Right ventricle myocardium superior (tissue), 1 donor: ENCODE measurements at regions not wholly inside any gene's neighbourhood (a gene's known extent, or its start where the extent isn't known, plus 50 kb on each side); places are given as distances from the start of the nearest gene placed in this dataset.
"Not testable (repeated sequence)": the region's sequence is repeated elsewhere in the genome, so short reads cannot be mapped to it uniquely, and the experiment has no call there.

ENCODE experiments used
- ATAC-seq: fragments of 200-7000 bp; cut with Tn5 transposase; one replicate; pipeline ENCODE4 v1.9.1; 2020; ENCODE audit warnings: mild to moderate bottlenecking; ENCODE audit not compliant: poor library complexity
- DNase-seq: peaks from one replicate; pipeline ENCODE4 v3.0.0-alpha.2; 2020
- intact Hi-C: fragments of 100-400 bp; cut with DNase I; formaldehyde crosslinking; loops from one replicate; pipeline ENCODE4 v1.11.2; 2022
- donor health status: DM: no; HTN: yes; CAD: no; lungs with severe emphysema.

DNA sequence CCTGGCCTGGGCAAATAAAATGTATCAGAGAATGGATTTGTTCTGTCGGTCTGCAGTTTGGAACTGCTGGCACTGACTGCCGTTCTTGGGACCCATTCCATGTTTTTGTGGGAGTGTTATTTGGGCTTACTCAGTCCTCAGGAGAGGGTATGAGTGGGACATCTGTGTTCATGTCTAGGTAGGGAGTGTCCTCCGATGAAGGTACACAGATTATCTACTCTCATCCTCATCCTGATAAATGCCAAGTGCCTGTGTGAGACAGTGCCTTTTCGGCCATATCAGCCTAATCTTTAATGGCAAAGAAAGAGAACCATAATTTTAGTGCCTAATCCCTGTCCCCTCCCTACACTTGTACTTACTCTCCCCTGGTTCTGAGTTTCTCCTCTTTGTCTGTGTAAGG is 409.4 kb downstream of the REEP3 start:
- ATAC-seq (no peak), DNase-seq (no peak)
- intact Hi-C loops, result no loop called here

DNA sequence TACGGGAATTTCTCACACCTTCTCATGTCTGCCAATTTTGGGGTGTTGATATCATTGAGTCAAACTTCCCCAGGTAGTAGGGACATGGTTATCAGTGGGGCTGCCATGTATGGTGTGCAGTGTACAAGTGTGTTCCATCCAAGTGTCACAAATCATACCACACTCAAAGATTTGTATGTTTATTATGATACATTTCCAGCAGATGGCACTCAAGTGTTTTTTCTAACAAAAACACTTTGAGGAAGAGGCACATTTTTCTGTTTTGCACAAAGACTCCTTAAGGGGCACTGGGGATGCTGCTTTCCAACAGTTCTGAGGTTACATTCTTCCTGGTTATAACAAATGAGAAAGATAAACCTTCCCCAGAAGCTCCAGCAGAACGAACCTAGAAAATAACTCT is 414.5 kb downstream of the REEP3 start:
- DNase-seq, result no peak
- intact Hi-C loops, result no loop called here
- ATAC-seq, result no peak

DNA sequence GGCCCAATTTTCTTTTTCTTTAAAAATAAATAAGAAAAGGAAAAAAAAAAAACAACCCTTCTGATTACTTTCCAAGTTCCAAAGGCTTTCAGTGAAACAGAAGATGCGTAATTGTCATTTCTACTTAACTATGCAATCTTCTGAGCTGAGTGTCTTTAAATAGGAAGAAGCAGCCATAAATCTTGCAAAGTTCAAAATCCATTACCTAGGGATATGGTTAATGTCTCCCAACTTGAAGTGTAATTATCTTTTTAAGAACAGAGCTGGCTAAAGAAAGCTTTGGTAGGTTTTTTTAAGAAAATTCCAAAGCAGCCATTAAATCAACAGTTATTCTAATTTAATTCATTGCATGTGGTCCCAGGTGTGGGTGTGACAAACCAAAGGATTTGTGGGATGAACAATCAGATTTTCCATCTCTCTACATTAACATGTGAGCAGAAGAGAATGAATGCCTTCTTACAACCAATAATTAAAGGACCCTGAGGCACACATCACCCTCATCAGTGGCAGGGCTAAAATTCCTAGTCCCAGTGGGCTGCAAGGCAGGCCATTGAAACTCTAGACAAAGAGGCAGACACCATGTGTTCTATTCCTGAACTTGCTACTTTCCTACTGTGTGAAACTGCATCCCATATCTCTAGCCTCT is 419.2 kb downstream of the REEP3 start:
- DNase-seq, result no peak
- intact Hi-C loops, result no loop called here
- ATAC-seq, result no peak

DNA sequence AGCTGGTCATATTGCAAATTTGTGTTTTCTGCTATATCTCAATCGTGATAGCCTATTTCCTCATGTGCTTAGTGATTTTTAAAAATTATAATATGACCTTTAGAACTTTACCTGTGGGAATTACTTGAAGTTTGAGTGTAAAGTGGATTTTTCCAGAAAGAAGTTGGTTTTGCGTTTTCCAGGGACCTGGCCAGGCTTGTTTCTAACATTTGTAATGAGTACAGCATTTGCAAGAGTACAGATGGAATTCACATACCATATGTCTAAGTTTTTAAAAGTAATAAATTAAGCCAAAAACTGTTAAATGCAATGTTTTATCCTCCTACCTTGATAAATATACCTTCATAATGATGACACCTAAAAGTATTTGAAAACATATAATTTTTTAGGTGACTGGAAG is 443.2 kb downstream of the REEP3 start:
- ATAC-seq (no peak), DNase-seq (no peak)
- intact Hi-C loops, result no loop called here

DNA sequence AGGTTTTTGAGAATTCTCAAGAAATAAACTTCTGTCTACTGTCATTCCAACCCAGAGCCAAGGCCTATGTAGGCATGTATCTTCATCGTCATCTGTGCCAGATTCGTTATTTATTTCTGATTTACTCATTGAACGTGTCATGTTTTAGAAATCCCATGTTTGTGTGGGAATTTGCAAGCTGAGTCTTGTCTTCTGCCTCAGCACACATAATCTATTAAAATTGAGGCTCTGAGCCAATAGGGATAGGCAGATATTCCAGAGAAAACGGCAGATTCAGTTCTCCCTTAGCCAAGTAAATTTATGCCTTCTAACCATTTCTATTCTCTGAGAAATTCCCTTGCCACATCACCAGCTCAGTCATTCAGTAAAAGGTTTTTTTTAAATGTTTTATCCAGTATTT is 444.6 kb downstream of the REEP3 start:
- DNase-seq (no peak), ATAC-seq (no peak)
- intact Hi-C loops, result no loop called here

DNA sequence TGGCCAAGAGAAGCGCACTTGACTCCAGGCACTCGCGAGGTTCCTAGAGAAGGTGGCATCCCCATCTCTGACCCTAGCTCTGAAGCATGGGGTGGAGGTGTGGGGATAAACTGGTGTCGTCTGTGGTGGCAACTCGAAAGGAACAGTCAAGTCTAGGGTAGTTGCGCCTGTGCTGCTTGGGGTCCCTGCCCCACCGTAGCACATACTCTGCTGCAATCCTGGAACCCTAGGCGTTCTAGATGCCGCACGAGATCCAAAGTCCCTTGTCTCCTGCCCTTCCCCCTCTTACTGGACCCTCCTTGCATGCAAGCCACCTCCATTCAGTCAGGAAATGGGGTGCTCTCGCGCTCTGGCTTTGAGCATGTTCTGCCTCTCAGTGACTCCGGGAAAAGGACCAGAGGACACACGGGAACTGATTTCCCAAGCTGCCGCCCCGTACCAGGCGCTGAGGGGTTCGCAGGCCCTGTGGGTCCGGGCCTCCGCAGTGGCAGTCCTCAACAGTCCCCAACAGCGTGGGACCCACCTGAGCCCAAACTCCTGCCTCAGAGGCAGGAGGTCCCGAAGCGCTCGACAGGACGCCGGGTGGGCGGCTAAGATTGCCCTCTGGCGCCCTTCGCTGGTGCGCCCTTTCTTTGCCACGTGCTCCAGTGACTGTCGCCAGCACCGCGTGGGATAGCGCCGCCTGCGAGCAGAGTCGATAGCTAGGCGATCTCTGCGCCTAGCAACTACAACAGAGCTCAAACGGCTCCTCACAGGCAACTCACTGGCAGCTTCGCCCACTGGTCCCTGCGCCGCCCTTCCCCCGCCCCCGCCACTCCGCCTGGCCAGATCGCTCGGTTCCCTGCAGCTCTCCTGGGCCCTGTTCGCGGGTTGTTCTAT is 452.0 kb downstream of the REEP3 start:
- no peak for ATAC-seq
- DNase-seq, result no peak
- intact Hi-C loops, result no loop called here

DNA sequence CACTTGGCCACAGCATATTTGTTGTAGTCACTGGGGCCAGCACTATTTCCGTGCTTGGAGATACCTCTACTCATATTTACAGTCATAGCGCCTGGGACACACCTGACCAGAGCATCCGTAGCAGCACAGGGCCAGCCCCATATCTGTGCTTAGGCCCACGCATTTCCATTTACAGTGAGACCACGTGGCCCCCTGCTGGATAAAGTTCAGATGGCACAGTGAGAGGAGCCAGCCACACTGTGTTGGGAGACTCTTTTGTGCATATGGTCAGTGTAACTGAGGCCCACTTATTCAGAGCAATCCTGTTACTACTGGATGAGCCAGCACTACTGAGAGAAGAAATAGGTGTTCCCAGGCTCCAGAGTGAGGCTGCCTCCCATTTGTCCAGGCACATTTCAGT is 455.3 kb downstream of the REEP3 start:
- intact Hi-C loops, result no loop called here
- peak; percentile 55 for ATAC-seq
- no peak for DNase-seq

DNA sequence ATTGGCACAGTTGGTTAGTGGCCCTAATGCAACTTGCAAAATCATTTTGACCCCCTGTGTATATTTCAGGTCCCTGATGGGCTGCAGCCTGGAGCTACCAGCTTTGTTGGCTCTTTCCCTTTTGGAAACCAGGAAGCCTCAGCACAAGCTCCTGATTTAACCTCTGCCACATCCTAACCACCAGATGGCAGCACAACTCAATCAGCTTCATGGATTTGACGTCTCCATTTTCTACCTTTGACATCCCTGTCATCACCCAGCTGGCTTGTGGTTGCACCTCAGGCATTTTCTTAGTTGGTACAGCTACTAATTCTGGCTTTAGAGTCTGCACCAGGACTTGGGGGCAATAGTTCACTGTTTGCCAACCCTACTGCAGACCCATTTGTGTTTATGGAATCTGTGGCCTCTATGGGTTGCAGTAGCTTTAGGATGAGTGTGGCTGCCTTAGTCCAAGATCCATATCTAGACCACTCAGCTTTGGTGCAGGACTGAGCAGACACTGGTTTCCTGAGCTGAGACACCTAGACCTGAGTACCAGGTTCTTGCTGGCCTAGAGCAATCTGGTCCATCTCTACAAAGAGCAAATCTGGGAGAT is 456.2 kb downstream of the REEP3 start:
- ATAC-seq (no peak), DNase-seq (no peak)
- intact Hi-C loops, result no loop called here

DNA sequence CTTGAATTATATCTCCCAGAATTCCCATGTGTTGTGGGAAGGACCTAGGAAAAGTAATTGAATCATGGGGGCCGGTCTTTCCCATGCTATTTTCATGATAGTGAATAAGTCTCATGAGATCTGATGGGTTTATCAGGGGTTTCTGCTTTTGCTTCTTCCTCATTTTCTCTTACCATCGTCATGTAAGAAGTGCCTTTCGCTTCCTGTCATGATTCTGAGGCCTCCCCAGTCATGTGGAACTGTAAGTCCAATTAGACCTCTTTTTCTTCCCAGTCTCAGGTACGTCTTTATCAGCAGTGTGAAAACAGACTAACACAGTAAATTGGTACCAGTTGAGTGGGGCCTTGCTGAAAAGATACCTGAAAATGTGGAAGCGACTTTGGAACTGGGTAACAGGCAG is 459.7 kb downstream of the REEP3 start:
- intact Hi-C loops, DNase-seq, ATAC-seq: not testable (repeated sequence)

DNA sequence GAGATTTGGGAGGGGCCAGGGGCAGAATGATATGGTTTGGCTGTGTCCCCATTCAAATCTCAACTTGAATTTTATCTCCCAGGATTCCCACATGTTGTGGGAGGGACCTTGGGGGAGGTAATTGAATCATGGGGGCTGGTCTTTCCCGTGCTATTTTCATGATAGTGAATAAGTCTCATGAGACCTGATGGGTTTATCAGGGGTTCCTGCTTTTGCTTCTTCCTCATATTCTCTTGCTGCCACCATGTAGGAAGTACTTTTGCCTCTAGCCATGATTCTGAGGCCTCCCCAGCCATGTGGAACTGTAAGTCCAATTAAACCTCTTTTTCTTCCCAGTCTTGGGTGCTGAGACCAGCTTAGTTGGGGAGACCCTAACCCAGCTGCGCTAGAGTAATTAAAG is 462.9 kb downstream of the REEP3 start:
- DNase-seq, intact Hi-C loops, ATAC-seq: not testable (repeated sequence)

DNA sequence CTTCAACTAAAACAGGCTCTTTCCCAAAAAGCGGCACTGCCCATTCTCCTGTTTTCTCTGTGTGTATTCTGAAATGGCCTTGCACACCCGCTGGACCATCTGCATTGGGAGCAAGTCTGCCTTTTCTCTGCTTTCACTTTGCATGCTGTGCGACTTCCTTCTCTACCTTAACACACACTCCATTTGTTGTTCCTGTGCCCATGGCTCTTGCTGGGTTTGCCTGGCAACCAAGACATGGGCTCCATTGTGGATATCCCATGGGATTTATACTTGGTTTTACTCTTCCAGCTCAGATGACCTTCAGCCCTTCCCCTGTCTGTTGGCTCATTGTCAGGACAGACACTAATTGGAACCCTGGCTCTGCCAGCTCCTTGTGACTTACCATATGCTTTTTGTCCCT is 465.3 kb downstream of the REEP3 start:
- ATAC-seq (no peak), DNase-seq (no peak)
- intact Hi-C loops, result no loop called here

DNA sequence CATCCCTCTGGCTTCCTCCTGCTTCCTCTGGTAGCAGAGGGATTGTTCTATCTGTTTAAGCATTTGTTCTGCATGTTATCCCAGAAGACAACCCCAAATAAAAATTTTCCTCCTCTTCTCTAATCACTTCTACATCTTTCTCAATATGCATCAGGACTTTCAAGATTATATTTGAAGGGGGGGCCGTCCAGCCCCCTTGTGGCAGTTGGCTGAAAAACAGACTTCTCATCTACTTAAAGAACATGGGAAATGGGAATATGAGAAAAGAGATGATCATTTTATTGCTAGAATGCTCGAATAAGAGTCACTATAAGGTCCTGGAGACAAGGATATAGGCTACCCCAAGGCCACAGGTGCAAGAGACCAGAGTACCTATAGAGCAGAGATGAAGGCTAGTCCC is 466.0 kb downstream of the REEP3 start:
- no peak for DNase-seq
- intact Hi-C loops, result no loop called here
- no peak for ATAC-seq

DNA sequence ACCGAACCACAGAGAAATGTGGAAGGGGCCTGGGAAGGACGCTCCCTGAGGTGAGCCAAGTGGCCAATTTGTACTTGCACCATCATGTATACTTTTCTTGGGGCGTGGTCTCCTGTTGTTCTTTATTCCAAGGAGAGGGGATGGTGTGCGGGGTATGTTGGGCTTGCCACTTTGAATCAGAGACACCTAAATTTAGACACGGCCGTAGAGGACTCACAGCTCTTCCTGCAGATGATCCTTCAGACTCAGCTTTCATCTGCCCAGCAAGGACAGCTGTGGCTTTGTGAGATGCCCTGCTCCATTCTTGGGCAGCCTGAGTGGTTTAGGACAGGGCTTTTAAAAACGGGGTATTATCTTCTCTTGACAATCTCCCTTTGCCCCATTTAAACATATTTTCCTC is 473.2 kb downstream of the REEP3 start:
- ATAC-seq (no peak), DNase-seq (no peak)
- intact Hi-C loops, result no loop called here

DNA sequence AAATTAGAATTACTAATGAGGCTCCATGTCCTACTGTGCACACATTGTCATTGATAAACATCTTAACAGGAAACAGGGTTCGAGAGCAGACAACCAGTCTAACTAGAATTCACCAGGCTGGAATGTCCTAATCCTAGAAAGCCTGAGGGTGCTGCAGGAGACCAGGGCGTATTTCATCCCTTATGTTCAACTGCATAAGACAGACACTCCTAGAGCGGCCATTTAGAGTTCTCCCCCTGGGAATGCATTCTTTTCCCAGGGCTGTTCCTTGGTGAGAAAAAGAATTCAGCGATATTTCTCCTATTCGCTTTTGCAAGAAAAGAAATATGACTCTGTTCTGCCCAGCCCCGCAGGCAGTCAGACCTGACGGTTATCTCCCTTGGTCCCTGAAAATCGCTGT is 486.0 kb downstream of the REEP3 start:
- DNase-seq, result no peak
- intact Hi-C loops, result no loop called here
- ATAC-seq, result no peak

DNA sequence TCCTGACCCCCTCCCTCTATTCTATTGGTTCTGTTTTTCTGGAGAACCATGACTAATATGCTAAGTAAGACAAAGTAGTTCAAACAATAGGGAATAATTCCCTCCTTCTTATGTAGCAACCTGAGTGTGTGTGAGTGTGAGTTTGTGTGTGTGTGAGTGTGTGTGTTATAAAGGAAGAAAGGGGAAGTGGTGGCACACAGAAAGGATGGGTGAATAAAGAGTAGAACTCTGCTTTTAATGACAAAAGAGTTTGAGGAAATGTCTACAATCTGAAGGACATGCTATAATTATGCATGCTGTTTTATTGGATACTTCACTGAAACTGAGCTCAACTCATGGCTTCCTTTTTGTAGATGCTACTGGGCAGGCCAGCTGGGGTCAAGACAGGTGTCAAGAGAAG is 489.5 kb downstream of the REEP3 start:
- intact Hi-C loops, result no loop called here
- DNase-seq, result no peak
- ATAC-seq, result no peak

DNA sequence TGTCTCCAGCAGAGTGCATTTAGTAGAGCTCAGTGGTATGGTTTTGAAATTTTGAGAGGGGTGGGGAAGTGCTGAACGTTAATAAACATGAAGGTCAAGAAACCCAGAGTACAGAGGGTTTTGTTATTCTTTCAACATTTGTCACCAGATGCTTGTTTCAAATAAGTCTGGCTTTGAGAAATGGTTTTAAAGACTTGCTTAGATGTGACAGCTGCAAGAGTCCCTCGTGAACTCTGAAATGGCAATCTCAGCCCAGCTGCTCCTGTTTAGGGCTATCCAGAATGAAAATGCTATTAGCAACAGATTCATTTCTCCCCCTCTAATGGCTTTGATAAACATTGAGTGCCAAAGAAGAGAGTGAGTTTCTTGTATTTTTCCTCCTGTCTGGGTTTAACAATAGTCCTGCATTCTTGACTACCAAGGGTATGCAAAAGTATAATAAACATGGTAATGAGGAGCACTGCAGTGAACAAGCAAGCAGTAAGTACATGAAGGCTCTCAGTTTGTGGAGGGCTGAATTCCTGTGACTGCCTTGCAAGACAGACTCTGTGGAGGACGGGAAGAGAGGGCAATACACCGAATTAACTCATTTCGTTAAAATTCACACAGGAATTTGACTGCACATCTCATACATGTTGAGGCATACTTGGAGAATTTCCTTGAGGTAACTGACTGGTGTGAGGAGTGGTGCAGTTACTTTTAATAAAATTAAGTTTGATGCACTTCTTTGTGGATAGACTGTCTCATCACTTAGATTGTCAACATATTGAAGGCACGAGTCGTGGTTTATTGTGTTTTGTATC is 490.9 kb downstream of the REEP3 start:
- no peak for ATAC-seq
- no peak for DNase-seq
- intact Hi-C loops, result no loop called here

DNA sequence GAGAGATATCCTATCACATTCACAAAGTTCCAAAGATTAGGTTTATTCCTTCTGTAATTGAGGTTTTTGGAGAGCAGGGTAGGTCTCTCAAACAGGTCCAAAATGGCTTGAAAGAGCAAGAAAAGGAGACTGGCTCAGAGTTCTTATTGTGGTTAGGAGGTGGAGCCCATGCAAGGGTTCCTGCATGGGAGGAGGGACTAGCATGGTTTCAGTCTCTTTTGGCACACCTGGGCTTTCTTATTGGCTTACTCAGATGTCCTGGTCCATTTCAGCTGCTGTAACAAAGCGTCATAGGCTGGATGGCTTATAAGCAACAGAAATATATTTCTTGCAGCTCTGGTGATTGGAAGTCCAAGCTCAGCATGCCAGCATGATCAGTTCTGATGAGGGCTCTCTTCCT is 493.1 kb downstream of the REEP3 start:
- intact Hi-C loops, result no loop called here
- DNase-seq, result no peak
- ATAC-seq, result no peak

DNA sequence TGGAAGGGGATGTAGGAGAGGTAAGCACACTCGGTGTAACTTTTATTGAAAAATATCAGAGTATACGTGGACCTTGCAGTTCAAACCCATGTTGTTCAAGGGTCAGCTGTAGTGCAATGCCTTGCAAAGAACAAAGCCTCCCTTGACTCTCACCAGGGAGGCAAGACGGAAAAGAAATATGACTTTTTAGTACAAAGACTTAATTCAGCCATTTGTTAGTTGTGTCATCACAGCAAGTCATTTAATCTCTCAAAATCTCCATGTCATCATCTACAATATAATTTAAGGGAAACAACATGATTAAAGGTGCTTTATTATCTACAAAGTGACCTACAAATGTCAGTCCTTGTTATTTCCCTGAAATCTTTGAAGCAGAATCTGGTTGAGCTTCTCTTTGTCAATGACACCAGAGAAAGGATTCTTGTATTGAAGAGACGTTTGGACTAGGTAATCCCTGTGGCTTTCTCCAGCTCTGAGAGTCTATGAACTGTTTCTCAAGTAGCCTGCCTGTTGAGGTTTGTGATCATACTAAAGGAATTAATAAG is 502.8 kb downstream of the REEP3 start:
- no peak for DNase-seq

DNA sequence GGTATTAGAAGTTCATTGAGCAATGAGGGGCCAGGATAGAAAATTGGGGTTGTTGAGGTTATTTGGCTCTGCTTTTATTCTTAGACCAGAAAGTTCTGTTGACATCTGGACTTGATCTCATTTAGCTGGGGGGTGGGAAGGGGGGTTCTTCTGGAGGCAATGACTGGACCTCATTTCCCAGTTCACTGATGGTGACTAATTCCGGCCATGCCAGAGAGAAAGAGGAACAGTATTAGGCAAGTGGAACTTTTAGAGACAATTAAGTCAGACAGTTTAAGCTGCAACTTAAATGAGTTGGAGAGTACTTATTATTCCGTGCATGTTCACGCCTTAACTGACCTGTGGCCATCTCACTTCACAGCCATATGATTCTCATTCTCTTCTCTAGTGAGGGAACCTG is 512.5 kb downstream of the REEP3 start:
- intact Hi-C loops, result no loop called here
- ATAC-seq, result no peak
- no peak for DNase-seq

More for the DNA sequence above, 502.8 kb downstream of the REEP3 start:
- no peak for ATAC-seq
- intact Hi-C loops, result no loop called here
